ENCODE measurements at regions not wholly inside any gene's neighbourhood (a gene's known extent, or its start where the extent isn't known, plus 50 kb on each side); places are given as distances from the start of the nearest gene placed in this dataset.
A peak's percentile ranks its signal among the peaks of the same experiment; 100 is the strongest.

DNA sequence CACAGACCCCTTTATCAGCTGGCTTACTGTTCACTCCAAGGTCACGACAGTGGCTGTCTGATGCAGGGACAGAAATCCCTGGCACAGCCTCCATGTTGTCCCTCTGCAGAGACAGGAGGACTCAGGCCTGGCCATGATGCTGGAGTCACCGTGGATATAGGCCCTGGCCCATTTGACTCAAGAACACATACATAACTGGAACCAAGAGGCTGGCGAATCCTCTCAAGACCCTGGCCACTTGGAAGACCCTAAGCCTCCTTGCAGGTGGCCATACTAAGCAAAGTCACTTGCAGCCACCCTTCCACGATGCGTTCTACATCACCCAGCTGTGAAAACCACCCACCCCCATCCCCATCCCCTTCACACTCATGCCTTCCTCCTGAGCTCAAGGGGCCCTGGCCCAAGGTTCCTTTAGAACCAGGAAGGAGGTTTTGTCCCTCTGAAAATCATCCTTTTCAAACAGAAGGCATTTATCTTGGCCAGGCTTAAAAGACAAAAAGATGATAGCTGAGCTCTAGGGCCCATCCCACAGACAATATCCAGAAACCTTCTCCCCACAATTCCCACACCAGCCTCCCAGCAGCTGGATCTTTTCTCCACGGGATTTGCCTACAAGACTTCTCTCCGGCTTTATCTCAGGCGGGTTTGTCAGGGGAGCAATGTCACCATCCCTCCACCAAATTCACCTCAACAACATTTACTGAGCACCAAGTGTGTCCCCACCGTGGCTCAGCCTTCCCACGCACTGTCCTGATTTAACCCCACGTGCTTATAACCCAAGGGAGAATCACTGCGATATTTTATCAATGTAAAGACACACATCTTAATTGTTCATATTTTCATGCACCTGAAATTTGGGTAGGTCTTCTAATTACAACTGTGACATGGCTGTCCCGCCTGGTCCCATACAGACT is 123.4 kb upstream of the SERPIND1 start:
- Histone ChIP-seq H3K79me2 (ENCODE audit: insufficient read depth, low read length) (no peaks in the 10 kb centered on the region), H2BK120ac (ENCODE audit: low read depth, low read length, poor library complexity, severe bottlenecking) (no peak overlapping the region), H3K18ac (ENCODE audit: insufficient read length, low read depth, low read length) (no peak overlapping the region), H3K23me2 (ENCODE audit: insufficient read length, low read depth, low read length, poor library complexity, severe bottlenecking) (no peaks in the 10 kb centered on the region), H4K91ac (ENCODE audit: insufficient read length, low read depth, low read length) (no peak overlapping the region), H3K27me3 (ENCODE audit: insufficient read depth, low read length) (no peaks in the 10 kb centered on the region), H3K56ac (ENCODE audit: insufficient read length, low read depth, low read length) (no peak overlapping the region), H3K4me2 (ENCODE audit: insufficient read depth, insufficient read length, low read length) (no peak overlapping the region), H3K27ac (ENCODE audit: insufficient read length, low read depth, low read length) (no peak overlapping the region), H2AFZ (ENCODE audit: low read length) (no peak overlapping the region), H4K8ac (replicated peaks; ENCODE audit: insufficient read length, low read depth, low read length) (no peak overlapping the region), H2BK12ac (ENCODE audit: insufficient read length, low read depth, low read length) (no peak overlapping the region), H2BK5ac (ENCODE audit: insufficient read length, low read length) (no peak overlapping the region), H3K23ac (ENCODE audit: insufficient read length, low read depth, low read length) (no peak overlapping the region), H3T11ph (ENCODE audit: low read length) (no peak overlapping the region), H2AK5ac (ENCODE audit: insufficient read length, low read length) (no peak overlapping the region), H3K9ac (ENCODE audit: extremely low read depth, insufficient read length, low read length) (no peak overlapping the region), H4K20me1 (ENCODE audit: control insufficient read depth, insufficient read depth, insufficient read length) (no peaks in the 10 kb centered on the region), H4K5ac (ENCODE audit: insufficient read length, low read depth, low read length) (no peak overlapping the region), H3K14ac (ENCODE audit: insufficient read depth, low read length) (no peak overlapping the region), H3K79me1 (ENCODE audit: insufficient read depth, low read depth, low read length, poor library complexity, severe bottlenecking) (no peaks in the 10 kb centered on the region), H2BK20ac (ENCODE audit: low read depth, low read length, poor library complexity, severe bottlenecking) (no peak overlapping the region), H2BK15ac (ENCODE audit: low read depth, low read length) (no peak overlapping the region), H3K4ac (ENCODE audit: low read depth, low read length) (no peak overlapping the region), H3K4me1 (ENCODE audit: insufficient read depth, low read length) (no peaks in the 10 kb centered on the region), H3K9me3 (ENCODE audit: control insufficient read depth, low read depth, low read length) (no peaks in the 10 kb centered on the region)
- H3K27ac Mint-ChIP-seq = no peak overlapping the region
- peak; percentile 14 for DNase-seq
- 0 out of 4 replicates have a peak, but pooled peaks cover 2 to 5% of the 10 kb centered on the region in 2 experiments for H3K4me1 Mint-ChIP-seq
- peaks cover 2% of the 10 kb centered on the region; the same call in 1 of the 2 replicates for H3K27me3 Mint-ChIP-seq (ENCODE audit: low read depth)
- peaks cover 0 to 3% of the 10 kb centered on the region in 2 experiments; a peak in 1 of 5 replicates for H3K9me3 Mint-ChIP-seq
- H3K4me3 Mint-ChIP-seq = no peak overlapping the region
- no CpG with 5 or more reads among the region's 13 CpGs for WGBS (ENCODE audit: extremely low coverage, insufficient read length, low lambda C conversion rate)
- no peaks in the 10 kb centered on the region for H3K36me3 Mint-ChIP-seq (ENCODE audit: insufficient read depth in 1 of 3, low read depth in 3 of 3)
- TF ChIP-seq, protein P1, sequence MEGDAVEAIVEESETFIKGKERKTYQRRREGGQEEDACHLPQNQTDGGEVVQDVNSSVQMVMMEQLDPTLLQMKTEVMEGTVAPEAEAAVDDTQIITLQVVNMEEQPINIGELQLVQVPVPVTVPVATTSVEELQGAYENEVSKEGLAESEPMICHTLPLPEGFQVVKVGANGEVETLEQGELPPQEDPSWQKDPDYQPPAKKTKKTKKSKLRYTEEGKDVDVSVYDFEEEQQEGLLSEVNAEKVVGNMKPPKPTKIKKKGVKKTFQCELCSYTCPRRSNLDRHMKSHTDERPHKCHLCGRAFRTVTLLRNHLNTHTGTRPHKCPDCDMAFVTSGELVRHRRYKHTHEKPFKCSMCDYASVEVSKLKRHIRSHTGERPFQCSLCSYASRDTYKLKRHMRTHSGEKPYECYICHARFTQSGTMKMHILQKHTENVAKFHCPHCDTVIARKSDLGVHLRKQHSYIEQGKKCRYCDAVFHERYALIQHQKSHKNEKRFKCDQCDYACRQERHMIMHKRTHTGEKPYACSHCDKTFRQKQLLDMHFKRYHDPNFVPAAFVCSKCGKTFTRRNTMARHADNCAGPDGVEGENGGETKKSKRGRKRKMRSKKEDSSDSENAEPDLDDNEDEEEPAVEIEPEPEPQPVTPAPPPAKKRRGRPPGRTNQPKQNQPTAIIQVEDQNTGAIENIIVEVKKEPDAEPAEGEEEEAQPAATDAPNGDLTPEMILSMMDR (conservative IDR thresholded peaks at IDR 0.05) = no peak

Data from H9 (cell line).